HG03066 (cell line): ENCODE measurements at regions not wholly inside any gene's neighbourhood (a gene's known extent, or its start where the extent isn't known, plus 50 kb on each side); places are given as distances from the start of the nearest gene placed in this dataset.
A peak's percentile ranks its signal among the peaks of the same experiment; 100 is the strongest.

Experiments used
- ATAC-seq: cut with Tn5 transposase; IDR thresholded peaks from one replicate; pipeline ENCODE4 v1.9.1; 2021; ENCODE audit warnings: low read depth; ENCODE audit not compliant: unreplicated experiment

GRCh38 chr5:68446070-68446357 is 230.5 kb downstream of the PIK3R1 start:
- no peak for ATAC-seq

DNA sequence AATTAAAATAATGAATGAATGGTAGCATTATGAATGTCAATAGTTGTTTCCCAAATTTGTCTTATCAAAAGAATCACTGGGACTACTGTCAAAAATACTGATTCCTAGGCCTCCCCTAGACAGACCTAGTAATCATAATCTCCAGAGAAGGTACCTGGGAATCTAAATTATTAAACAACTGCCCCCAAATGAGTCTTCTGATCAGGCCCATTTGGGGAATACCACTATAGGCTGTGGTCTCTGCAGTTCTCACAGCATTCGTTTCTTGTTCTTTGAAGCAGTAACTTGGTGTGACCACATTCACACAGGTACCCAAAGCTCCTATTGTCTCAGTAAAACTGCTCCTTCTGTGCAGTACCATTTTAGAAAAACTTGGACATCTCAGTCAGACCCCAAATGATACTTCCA is 230.9 kb downstream of the PIK3R1 start:
- peak; percentile 74 for ATAC-seq

- ATAC-seq, result no peak
Measured at GRCh38 chr5:68447136-68447929, 231.8 kb downstream of the PIK3R1 start.

- no peak for ATAC-seq
Measured at GRCh38 chr5:68449380-68449779, 233.8 kb downstream of the PIK3R1 start.

GRCh38 chr5:68450245-68450852 is 234.8 kb downstream of the PIK3R1 start:
- no peak for ATAC-seq

GRCh38 chr5:68452286-68452685 is 236.7 kb downstream of the PIK3R1 start:
- no peak for ATAC-seq

DNA sequence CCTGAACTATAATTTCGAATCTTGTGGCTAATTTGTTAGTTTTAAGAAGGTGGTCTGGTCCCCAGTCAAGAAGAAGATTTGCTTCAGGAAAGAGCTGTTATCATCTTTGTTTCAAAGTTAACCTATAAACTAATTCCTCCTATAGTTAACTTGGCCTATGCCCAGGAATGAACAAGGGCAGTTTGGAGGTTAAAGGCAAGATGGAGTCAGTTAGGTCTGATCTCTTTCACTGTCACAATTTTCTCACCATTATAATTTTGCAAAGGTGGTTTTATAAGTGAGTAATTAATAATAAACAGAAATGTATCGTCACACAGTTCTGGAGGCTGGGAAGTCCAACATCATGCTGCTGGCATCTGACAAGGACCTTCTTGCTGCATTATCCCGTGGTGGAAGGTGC is 238.6 kb downstream of the PIK3R1 start:
- ATAC-seq, result no peak

GRCh38 chr5:68454766-68455165 is 239.2 kb downstream of the PIK3R1 start:
- no peak for ATAC-seq

GRCh38 chr5:68455216-68455615 is 239.7 kb downstream of the PIK3R1 start:
- ATAC-seq, result no peak

- no peak for ATAC-seq
Measured at GRCh38 chr5:68456756-68457217, 241.2 kb downstream of the PIK3R1 start.

GRCh38 chr5:68457285-68457684 is 241.7 kb downstream of the PIK3R1 start:
- ATAC-seq, result no peak

DNA sequence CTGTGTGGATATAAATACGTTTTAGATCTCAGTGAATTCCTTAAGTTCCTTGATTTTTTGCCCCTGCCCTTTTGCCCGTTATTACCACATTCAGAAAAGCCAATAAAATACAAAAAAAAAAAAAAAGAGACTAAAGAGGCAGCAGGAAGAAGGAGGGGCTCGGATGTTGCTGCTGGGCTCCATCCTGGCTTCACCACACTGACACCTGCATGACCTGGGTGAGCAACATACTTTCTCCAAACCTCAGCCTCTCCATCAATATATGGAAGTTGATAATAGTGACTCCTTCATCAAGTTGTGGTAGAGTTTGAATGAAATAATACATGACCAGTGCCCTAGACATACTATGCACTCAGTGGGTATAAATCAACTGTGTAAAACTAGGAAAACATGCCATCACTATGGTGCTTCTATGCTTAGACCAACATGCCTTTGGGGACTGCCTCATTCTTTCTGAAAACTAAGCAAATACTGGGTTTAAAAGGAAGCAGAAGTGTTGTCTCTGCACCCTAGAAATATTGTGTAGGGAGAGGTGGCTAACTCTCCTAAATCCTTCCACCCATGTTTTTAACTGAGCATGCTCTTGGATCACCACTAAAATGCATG is 243.0 kb downstream of the PIK3R1 start:
- ATAC-seq, result no peak

GRCh38 chr5:68459093-68459809 is 243.7 kb downstream of the PIK3R1 start:
- no peak for ATAC-seq

GRCh38 chr5:68459810-68460139 is 244.2 kb downstream of the PIK3R1 start:
- ATAC-seq, result no peak

DNA sequence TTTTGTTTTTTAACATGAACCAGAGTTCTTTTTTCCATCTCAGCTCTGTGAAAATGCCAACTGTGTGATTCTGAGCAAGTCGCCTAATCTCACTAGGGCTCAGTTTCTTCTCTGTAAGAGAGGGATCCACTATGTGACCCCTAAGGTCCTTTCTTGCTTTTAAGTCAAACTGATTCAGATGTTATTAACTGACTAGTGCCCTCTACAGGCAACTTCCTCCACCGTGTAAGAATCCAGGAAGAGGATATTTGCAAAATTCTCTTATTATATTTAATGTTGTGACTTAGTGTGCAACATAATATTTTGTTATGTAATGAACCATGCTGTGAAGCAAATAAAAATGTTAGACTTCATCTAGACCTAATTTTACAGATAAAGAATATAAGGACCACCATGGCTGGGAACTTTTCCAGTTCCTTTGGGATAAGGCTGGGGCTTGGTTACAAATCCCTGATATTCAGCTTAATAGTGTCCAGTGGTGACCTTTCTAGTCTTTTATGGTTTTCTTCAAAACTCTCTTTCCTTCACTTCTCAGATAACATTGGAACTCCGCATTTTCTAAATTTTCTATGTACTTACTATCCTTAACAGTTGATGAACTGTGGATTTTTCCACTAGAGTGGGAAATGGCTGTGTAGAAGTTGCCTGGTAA is 244.7 kb downstream of the PIK3R1 start:
- no peak for ATAC-seq

DNA sequence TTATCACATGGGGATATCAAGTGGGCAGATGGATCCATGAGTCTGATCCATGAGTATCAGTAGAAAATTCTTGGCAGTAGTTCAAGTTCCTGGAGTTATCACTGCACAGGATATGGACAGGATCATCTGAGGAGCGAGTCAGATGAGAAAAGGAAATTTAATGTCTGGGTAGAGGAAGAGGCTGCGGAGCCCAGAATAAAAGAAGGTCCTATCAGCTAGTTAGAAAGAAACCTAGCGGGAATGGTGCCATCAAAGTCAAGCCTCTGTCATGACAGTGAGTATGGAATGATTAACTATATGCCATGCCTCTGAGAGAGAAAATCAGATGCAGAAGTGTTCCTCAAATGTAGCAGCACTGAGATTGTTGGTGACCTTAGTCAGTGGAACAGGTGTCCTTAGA is 248.1 kb downstream of the PIK3R1 start:
- ATAC-seq, result no peak

DNA sequence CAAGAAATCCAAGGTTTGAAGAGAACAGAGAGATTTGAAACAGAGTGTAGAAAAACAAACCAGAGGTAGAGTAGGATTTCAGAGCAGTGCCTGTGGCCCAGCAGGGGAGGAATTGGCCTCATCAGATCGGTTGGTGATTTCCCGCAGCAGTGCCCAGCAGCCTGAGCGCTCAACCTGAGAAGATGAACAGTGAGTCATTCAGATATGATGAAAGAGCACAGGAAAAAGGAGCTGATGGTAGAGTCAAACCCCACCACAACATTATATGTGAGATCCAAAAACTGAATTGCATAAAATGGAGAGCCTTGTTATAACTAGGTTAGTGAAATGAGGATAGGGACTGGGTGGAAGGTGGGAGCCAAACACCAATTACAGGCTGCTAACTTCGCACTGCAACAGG is 248.9 kb downstream of the PIK3R1 start:
- ATAC-seq, result no peak

DNA sequence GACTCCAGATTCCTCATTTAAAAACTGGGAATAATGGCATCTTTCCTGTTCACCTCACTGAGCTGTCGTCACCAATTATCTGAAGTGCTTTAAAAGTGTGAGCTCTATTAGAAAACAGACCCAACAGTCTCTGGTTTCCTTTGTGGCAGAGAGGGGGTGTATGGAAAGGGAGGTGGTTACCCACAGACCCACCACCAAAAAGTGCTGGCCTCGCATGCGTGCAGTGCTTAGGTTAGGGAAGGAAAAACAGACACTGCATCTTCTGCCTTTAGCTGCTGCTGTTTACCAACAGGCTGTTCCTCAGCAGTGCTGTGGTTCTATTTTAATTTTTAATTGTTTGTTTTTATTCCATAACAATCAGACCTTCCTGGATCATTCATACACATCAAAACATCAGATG is 249.6 kb downstream of the PIK3R1 start:
- no peak for ATAC-seq

- ATAC-seq, result no peak
Measured at GRCh38 chr5:68465934-68466551, 250.5 kb downstream of the PIK3R1 start.

- ATAC-seq, result no peak
Measured at GRCh38 chr5:68467208-68467607, 251.7 kb downstream of the PIK3R1 start.

- ATAC-seq, result no peak
Measured at GRCh38 chr5:68467794-68468193, 252.2 kb downstream of the PIK3R1 start.
